ENCODE measurements at regions not wholly inside any gene's neighbourhood (a gene's known extent, or its start where the extent isn't known, plus 50 kb on each side); places are given as distances from the start of the nearest gene placed in this dataset.

DNA sequence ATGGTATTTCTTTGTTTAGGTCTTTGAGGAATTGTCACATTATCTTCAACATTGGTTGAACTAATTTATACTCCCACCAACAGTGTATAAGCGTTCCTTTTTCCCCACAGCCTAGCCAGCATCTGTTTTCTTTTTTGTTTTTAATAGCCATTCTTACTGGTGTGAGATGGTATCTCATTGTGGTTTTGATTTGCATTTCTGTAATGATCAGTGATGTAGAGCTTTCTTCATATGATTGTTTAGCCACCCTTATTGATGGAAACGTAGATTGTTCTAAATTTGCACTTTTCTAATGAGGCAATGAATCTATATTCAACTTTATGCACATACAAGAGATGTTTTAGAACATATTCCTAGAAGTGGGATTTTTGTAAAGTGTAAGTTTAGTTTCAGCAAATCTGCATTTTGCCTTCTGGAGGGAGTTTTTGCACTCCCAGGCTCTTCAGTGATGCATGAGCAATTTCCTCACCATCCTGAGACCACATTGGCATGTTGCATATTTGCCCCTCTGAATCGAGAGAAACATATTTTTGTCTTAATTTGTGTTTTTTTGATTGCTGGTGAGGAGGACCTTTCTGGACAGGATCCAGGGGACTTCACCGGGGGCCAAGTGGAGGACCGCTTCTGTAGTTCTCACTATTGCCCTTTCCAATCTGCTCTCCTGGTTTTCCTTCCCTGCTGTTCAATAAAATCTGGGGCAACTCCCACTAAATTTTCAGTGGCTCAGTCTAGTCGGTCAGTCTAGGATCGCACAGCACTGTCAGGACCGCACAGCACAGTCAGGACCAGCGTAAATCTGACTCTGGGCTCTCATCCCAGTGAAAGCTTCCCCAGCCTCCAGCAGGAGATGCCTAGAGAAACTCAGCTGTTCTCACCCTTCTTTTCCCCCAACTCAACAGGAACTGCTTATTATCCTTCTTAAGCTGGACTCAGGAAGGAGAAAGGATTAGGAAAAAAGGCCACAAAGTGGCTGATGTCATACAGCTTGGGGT, 157.0 kb downstream of the PTPN20 start:
- no peak for DNase-seq (ENCODE audit: extremely low read depth, low read depth)
- TF ChIP-seq, protein P1, sequence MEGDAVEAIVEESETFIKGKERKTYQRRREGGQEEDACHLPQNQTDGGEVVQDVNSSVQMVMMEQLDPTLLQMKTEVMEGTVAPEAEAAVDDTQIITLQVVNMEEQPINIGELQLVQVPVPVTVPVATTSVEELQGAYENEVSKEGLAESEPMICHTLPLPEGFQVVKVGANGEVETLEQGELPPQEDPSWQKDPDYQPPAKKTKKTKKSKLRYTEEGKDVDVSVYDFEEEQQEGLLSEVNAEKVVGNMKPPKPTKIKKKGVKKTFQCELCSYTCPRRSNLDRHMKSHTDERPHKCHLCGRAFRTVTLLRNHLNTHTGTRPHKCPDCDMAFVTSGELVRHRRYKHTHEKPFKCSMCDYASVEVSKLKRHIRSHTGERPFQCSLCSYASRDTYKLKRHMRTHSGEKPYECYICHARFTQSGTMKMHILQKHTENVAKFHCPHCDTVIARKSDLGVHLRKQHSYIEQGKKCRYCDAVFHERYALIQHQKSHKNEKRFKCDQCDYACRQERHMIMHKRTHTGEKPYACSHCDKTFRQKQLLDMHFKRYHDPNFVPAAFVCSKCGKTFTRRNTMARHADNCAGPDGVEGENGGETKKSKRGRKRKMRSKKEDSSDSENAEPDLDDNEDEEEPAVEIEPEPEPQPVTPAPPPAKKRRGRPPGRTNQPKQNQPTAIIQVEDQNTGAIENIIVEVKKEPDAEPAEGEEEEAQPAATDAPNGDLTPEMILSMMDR (IDR thresholded peaks at IDR 0.05; ENCODE audit: low read depth, low read length): no peak

DNA sequence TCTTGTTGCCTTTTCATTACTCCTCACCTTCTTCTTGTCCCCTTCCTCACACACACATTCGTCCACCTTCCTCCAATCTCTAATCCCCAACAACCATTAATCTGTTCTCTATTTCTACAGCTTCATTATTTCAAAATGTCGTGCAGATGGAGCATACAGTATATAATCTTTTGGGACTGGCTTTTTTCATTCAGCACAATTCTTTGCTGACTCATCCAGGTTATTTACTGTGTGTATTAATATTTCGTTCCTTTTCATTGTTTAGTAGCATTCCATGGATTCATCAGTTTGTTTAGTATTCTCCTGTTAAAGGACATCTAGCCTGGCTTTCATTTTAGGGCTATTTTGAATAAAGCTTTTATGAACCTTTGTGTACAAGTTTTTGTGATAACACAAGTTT, 159.3 kb downstream of the PTPN20 start:
- TF ChIP-seq, protein P1 (IDR thresholded peaks at IDR 0.05; ENCODE audit: low read depth, low read length): no peak
- no peak for DNase-seq (ENCODE audit: extremely low read depth, low read depth)

DNA sequence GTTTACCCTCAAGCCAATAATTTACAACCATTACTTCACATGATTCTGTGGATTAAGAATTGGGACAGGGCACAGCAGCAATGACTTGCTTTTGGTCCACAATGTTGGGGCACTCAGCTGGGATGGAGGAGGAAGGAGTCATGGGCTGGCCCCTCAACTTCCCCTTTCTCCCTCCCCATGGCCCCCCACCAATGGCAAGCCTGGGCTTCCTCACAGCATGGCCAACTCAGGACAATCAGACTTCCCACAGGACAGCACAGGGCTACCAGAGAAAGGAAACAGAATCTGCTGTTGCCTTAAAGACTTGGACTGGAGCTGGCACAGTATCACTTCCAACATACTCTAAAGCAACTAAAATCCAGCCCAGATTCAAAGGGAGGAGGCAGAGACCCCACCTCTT, 160.7 kb downstream of the PTPN20 start:
- DNase-seq (ENCODE audit: extremely low read depth, low read depth): no peak
- TF ChIP-seq, protein P1 (IDR thresholded peaks at IDR 0.05; ENCODE audit: low read depth, low read length): no peak

DNA sequence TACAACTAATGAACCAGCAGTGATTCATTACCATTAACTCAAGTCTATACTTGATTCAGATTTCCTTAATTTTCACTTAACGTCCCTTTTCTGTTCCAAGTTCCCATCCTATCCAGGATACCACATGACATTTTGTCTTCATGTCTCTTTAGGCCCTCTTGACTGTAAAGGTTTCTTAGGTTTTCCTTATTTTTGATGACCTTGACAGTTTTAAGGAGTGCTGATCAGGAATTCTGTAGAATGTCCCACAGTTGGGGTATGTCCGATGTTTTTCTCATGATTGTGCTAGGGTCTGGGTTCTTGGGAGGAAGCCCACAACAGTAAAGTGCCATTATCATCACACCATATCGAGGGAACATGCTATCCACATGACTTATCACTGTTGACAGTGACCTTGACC, 162.7 kb downstream of the PTPN20 start:
- TF ChIP-seq, protein P1 (IDR thresholded peaks at IDR 0.05; ENCODE audit: low read depth, low read length): no peak
- no peak for DNase-seq (ENCODE audit: extremely low read depth, low read depth)

DNA sequence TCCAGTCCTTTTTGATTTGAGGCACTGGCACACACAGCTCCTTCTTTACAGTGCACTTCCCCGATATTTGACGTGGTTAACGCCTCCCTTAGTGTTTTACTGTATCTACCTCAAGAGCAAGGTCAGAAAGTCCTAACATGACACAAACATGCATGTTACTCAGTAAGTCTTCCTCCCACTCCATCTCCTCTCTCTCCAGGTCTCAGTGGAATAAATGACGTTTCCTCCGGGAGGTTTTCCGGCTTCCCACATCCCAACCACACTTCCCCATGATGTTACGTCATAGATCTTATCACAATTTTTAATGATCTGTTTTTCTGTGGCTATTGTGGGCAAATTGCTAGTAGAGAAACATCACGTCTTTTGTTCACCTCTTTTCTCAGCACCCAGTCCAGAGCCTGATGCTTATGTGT, 165.7 kb downstream of the PTPN20 start:
- DNase-seq (ENCODE audit: extremely low read depth, low read depth): no peak
- TF ChIP-seq, protein P1 (IDR thresholded peaks at IDR 0.05; ENCODE audit: low read depth, low read length): no peak

DNA sequence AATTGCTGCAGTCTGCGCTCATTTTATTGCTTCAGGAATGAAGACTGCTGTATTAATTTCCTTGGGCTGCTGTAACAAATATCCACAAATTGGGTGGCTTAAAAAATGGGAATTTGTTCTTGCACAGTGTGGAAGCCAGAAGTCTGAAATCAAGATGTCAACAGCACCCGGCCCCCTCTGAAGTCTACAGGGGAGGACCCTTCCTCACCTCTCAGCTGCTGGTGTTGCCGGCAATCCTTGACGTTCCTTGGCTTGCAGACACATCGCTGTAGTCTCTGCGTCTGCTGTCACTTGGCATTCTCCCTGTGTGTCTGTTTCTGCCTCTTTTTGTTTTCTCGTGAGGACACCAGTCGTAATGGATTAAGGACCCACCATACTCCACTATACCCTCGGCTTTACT, 166.2 kb downstream of the PTPN20 start:
- DNase-seq (ENCODE audit: extremely low read depth, low read depth): no peak
- TF ChIP-seq, protein P1 (IDR thresholded peaks at IDR 0.05; ENCODE audit: low read depth, low read length): no peak

DNA sequence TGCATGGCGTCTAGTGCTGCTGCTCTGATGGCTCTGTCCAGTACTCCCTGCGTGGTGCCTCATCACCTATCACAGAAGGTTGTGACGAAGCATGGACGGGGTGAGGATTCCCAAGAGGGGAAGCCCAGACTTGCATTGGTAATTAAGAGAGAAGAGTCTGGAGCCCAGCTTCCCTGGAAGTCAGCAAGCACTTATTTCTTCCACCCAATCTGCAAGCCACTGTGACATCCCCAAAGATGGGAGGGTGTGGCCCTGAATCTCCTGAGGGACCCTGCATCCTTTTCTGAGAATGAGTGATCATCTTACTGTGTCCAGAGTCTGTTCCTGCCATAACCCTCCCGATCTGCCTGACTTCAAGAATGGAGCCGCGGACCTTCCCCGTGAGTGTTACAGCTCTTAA, 166.7 kb downstream of the PTPN20 start:
- no peak for DNase-seq (ENCODE audit: extremely low read depth, low read depth)
- TF ChIP-seq, protein P1 (IDR thresholded peaks at IDR 0.05; ENCODE audit: low read depth, low read length): no peak

Measured in AG09319 (cell line).